HG02678 (cell line): ENCODE measurements at regions not wholly inside any gene's neighbourhood (a gene's known extent, or its start where the extent isn't known, plus 50 kb on each side); places are given as distances from the start of the nearest gene placed in this dataset.

Source experiments
- ATAC-seq: cut with Tn5 transposase; IDR thresholded peaks from one replicate; pipeline ENCODE4 v1.9.1; 2021; ENCODE audit warnings: mild to moderate bottlenecking, moderate library complexity; ENCODE audit not compliant: unreplicated experiment

DNA sequence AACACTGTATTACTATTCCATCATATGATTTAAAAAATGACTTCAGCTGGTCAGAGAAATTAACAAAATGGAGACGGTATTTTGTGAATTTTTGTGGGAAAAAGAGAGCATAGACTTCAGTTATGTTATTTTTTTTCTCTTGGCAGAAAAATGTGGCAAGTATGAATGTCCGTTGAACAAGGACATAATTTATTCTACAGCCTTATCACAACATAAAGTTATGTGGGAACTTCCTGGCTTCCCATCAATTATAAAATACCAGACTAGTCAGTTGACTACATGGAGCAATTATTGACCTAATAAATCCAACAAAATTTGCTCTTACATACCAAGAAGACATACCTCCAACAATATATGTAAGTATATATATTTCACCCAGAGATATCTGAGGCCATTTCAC lies 88.6 kb upstream of the PPP1R3A start:
- ATAC-seq, result no peak

- ATAC-seq, result no peak
Observed at GRCh38 chr7:113998934-113999333, 80.1 kb upstream of the PPP1R3A start.

DNA sequence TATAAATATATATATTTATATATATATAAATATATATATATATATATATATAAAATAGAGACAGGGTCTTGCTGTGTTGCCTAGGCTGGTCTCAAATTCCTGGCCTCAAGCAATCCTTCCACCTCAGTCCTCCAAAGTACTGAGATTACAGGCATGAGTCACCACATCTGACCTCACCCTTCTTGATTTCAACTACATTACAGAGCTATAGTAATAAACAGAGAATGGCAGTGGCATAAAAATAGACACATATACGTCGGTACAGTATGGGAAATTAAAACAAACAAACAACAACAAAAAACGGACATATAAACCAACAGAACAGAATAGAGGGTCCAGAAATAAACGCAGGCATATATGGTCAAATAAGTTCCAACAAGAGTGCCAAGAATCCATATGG lies 77.6 kb upstream of the PPP1R3A start:
- ATAC-seq, result no peak

DNA sequence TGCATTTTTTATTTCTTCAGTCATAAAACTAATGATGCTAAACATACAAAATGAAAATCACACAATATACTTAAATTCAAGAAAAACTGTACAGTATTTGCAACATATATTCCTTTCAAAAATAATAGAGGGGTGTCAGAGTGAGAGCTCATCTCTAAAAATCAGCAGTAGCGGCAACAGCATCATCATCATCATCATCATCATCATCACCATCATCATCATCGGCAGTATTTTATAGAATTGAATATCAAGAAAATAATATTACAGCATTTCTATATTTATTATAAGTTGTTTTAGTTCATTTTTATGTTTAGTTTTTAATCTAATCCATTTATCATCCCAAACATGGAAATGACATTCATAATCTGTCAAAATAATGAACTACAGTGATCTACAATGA lies 67.4 kb upstream of the PPP1R3A start:
- ATAC-seq, result no peak

GRCh38 chr7:113976508-113976907 lies 57.7 kb upstream of the PPP1R3A start:
- ATAC-seq, result no peak

DNA sequence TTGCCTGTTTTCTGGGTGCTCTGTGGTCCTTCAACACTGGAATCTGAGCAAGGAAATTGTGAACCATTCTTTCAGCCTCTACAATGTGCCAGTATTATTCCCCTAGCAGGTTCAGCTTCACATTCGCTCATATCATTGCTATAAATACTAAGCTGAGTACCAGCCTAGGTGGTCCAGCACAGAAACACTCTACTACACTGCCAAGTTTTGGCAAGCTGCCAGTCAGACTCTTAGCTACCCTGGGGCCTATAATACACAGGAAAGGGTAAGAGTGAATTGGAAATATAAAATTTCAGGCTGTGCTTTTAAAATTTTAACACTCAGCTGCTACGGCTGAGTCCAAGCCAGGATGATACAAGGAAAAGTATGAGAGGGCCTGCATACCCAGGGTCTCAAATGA lies 49.9 kb upstream of the PPP1R3A start:
- ATAC-seq, result no peak
